ENCODE measurements at regions not wholly inside any gene's neighbourhood (a gene's known extent, or its start where the extent isn't known, plus 50 kb on each side); places are given as distances from the start of the nearest gene placed in this dataset.
A peak's percentile ranks its signal among the peaks of the same experiment; 100 is the strongest.

- DNase-seq (ENCODE audit: low read depth in 2 of 3, low spot score in 2 of 3) = no peak
These were observed 195.5 kb upstream of the CIBAR2 start for GRCh38 chr16:85307552-85308364.

GRCh38 chr16:85308611-85309540 lies 196.6 kb upstream of the CIBAR2 start:
- no peak for DNase-seq (ENCODE audit: low read depth in 2 of 3, low spot score in 2 of 3)

- DNase-seq (ENCODE audit: low read depth in 2 of 3, low spot score in 2 of 3) = no peak
These were observed 197.7 kb upstream of the CIBAR2 start for GRCh38 chr16:85309656-85310587.

GRCh38 chr16:85310868-85311585 lies 198.8 kb upstream of the CIBAR2 start:
- DNase-seq (ENCODE audit: low read depth in 2 of 3, low spot score in 2 of 3) = no peak

- no peak for DNase-seq (ENCODE audit: low read depth in 2 of 3, low spot score in 2 of 3)
These were observed 199.5 kb upstream of the CIBAR2 start for GRCh38 chr16:85311741-85312140.

GRCh38 chr16:85312174-85312573 lies 199.9 kb upstream of the CIBAR2 start:
- no peak for DNase-seq (ENCODE audit: low read depth in 2 of 3, low spot score in 2 of 3)

GRCh38 chr16:85312642-85313525 lies 200.6 kb upstream of the CIBAR2 start:
- DNase-seq (ENCODE audit: low read depth in 2 of 3, low spot score in 2 of 3) = no peak

GRCh38 chr16:85313526-85314301 lies 201.4 kb upstream of the CIBAR2 start:
- DNase-seq (ENCODE audit: low read depth in 2 of 3, low spot score in 2 of 3) = no peak

- no peak for DNase-seq (ENCODE audit: low read depth in 2 of 3, low spot score in 2 of 3)
These were observed 202.3 kb upstream of the CIBAR2 start for GRCh38 chr16:85314512-85314971.

- DNase-seq (ENCODE audit: low read depth in 2 of 3, low spot score in 2 of 3) = no peak
These were observed 203.6 kb upstream of the CIBAR2 start for GRCh38 chr16:85315866-85316265.

- DNase-seq (ENCODE audit: low read depth in 2 of 3, low spot score in 2 of 3) = peak in 2 of 3 experiments; percentile 16 to 29
These were observed 204.1 kb upstream of the CIBAR2 start for GRCh38 chr16:85316321-85316919.

- DNase-seq (ENCODE audit: low read depth in 2 of 3, low spot score in 2 of 3) = no peak
These were observed 204.7 kb upstream of the CIBAR2 start for GRCh38 chr16:85316944-85317343.

GRCh38 chr16:85317704-85318103 lies 205.4 kb upstream of the CIBAR2 start:
- DNase-seq (ENCODE audit: low read depth in 2 of 3, low spot score in 2 of 3) = no peak

GRCh38 chr16:85319208-85319983 lies 207.1 kb upstream of the CIBAR2 start:
- DNase-seq (ENCODE audit: low read depth in 2 of 3, low spot score in 2 of 3) = no peak

GRCh38 chr16:85319984-85320440 lies 207.7 kb upstream of the CIBAR2 start:
- no peak for DNase-seq (ENCODE audit: low read depth in 2 of 3, low spot score in 2 of 3)

- no peak for DNase-seq (ENCODE audit: low read depth in 2 of 3, low spot score in 2 of 3)
These were observed 208.6 kb upstream of the CIBAR2 start for GRCh38 chr16:85320677-85321385.

Data from activated CD8-positive, alpha-beta memory T cell treated with anti-CD3 and anti-CD28 coated beads for 48 hours (primary cell).